Urothelium cell line (cell line): ENCODE measurements at regions not wholly inside any gene's neighbourhood (a gene's known extent, or its start where the extent isn't known, plus 50 kb on each side); places are given as distances from the start of the nearest gene placed in this dataset.
"Not testable (repeated sequence)": the region's sequence is repeated elsewhere in the genome, so short reads cannot be mapped to it uniquely, and the experiment has no call there.

Experiments used
- DNase-seq: peaks from one replicate; pipeline ENCODE4 v3.0.0; 2011; ENCODE audit warnings: low spot score, mixed read lengths
- FAIRE-seq: peaks from 2 replicates; lab custom pipeline; 2011; peaks lifted over from hg19 to GRCh38; lab: Jason Lieb, UNC

DNA sequence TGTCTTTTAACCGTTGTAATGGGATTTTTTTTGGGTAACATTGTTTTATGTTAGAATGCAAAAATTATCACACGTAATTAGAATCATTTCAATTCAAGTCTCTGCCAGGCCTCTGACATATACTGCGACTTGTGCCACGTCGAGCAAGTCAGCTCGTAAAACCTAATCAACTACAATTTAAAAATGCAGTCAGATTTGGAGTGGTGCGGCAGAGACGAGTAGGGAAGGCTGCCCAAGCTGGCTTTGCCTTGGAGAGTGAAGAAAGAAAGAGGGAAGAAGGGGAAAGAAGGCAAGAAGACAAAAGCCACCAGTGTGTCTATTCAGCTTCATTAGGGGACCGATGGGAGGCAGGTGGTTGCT lies 110.7 kb downstream of the MIAT start:
- DNase-seq, result no peak
- no peak for FAIRE-seq

DNA sequence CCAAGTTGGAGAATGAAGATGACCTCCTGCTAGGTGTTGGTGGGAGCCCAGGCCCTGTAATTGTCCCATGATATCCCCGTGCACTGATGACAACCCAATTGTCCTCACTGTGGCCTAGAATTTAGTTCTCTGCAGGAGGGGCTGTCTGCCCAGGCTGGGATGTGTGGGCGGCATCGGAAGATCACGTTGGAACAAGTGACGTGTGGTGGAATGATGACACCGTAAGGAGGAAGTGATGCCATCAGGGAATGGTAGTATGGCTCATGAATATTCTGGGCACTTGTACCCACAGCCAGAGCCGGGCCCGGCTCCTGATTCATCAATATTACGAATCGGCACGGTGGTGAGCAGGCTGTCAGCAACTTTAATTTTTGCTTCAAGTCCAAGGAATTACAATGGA lies 111.6 kb downstream of the MIAT start:
- peak; percentile 96 for FAIRE-seq
- no peak for DNase-seq

DNA sequence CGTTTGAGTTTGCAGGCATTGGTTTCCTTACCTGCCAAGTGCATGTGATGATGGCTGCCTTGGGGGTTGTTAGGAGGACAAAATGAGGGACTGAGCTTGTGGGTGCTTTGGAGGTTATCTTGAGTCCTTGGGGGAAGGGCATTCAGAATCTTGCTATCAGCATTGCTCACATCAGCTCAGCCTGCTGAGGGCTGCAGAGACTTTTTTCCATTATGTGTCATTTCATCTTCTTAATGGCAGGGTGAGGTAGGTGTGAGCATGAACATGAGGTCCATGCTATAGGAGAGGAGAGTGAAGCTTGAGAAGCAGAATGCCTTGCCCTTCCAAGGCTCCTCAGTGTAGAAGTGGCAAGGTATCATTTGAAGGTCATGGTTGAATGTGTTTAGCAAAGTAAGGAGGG lies 112.3 kb downstream of the MIAT start:
- no peak for FAIRE-seq
- DNase-seq, result no peak

DNA sequence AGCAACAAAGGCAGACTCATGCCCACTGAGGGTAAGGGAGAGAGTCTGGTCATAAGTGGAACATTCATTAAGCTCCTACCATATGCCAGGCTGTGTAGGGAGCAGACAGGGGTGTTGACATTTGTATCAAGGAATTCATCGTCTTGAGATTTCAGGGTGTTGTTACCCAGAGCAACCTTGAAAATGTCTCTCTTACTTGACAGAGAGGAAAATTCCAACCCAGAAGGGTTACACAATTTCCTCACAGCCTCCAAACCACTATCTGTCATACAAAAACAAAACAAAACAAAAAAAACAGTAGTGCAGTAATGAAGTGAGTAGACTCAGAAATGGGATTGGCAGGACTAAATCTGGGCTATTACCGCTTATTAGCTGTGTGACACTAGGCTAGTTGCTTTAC lies 113.2 kb downstream of the MIAT start:
- DNase-seq (no peak), FAIRE-seq (peak; percentile 67)

DNA sequence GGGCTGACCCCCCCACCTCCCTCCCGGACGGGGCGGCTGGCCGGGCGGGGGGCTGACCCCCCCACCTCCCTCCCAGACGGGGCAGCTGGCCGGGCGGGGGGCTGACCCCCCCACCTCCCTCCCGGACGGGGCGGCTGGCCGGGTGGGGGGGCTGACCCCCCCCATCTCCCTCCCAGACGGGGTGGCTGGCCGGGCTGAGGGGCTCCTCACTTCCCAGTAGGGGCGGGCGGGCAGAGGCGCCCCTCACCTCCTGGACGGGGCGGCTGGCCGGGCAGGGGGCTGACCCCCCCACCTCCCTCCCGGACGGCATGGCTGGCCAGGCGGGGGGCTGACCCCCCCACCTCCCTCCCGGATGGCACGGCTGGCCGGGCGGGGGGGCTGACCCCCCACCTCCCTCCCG lies 115.7 kb downstream of the MIAT start:
- DNase-seq, FAIRE-seq: not testable (repeated sequence)

DNA sequence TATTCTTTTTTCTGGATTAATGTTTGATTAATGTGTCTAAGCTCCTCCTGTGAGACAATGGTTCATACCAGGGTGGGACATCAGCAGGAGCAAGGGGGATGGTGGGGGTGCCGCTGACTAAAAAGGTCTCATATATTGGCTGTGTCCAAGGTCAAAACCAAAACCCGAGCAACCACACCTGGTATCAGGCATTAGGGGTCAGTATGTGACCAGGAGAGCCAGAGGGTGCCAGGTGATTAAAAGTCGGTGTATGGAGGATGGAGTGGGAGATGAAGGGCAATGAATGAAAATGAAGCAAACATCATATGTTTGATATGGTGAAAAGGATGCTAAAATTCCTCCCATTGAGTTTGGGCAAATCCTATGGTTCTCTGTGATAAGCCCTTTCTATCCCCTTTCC lies 118.0 kb downstream of the MIAT start:
- FAIRE-seq, result peak; percentile 93

DNA sequence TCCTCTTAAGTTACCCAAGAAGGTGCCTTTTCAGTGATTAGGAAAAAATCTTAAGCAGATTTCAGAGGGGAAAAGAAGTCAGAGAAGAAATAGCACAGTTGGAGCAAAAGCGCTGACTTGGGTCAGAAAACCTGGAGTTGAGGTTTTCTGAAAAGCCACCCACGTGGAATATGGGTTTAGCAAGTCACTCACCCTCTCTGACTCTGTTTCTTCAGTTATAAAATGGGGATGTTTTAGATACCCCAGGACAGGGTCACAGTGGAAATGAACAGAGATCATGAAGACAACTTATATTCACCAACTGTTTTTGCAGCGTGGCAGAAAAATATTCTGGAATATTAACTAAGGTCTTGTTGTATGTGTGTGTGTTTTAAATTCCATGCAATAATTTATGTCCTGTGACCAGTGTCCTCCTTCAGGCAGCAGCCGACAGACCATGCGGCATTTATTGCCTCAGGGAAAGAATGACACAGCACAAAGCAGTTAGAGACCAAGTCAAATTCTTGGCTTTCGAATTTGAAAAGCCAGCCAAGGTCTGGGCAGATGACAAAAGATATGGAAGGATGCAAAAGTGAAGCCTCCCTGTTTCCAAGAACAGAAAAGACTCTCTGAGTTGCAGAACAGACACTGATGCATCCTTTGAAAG lies 119.9 kb downstream of the MIAT start:
- FAIRE-seq (peak; percentile 83), DNase-seq (no peak)

More for the DNA sequence above, 118.0 kb downstream of the MIAT start:
- DNase-seq, result no peak

DNA sequence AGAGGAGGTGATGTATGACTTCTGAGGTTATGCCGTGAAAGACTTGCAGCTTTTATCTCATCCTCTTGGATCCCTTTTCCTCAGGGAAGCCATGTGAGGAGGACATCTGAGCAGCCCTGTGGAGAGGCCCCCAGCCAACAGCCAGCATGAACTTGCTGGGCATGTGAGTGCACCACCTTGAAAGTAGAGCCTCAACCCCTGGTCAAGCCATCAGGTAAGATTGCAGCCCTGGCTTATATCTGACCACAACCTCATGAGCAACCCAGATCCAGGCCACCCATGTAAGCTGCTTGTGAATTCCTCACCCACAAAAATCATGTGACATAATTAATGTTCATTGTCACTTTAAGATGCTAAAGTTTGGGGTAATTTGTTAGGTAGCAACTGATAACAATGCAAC lies 121.0 kb downstream of the MIAT start:
- DNase-seq (no peak), FAIRE-seq (peak; percentile 97)

DNA sequence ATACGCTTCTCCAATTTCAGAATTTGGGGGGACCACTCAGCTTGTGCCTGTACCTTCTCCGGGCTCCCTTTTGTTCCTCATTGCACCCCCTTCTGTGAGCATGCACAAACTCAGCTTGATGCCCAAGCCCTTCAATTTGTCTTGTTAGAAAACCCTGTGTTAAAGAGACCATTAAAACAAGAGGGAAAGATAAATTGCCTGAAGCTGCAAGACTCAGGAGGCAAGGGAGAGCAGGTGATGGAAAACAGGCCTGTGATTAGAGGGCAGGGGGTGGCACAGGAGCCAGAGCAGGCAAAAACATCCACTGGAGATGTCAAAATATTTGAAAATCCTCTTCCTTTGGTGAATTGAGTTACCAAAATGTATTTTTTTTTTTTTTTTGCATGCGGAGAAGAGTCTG lies 121.7 kb downstream of the MIAT start:
- FAIRE-seq (no peak), DNase-seq (no peak)

DNA sequence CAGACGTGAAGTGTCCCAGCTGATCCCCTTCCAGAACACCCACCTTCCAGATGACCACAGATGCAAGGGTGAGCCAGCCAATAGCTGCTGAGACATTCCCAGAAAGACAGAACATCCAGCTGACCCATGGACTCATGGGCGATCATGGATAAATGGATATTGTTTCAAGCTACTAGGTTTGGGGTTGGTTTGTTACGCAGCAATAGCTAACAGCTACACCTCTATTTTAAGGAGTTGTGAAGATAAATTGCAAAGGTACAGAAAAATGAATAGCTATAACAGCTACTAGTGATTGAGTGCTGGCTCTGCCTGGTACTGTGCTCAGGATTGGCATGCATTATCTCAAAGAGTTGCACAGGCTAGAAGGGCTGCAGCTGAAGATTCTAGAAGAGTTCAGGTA lies 122.5 kb downstream of the MIAT start:
- FAIRE-seq, result peak; percentile 96

DNA sequence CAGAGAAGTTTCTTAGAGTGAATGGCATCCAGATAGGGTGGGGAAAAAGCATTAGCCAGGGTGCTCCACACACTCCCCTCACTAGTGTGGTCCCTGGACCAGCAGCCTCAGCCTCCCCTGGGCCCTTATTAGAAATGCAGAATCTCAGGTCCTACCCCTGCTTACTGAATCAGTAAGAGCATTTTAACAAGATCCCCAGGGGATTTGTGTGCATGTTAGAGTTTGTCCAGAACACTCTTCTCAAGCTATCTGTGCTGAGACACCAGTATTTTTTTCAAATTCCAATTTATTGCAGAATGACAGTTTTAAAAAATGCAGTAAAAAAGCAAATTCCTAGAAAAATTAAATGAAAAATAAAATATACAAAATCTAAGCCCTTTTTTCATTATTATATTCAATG lies 123.1 kb downstream of the MIAT start:
- FAIRE-seq, result no peak
- no peak for DNase-seq

More for the DNA sequence above, 122.5 kb downstream of the MIAT start:
- DNase-seq, result no peak

DNA sequence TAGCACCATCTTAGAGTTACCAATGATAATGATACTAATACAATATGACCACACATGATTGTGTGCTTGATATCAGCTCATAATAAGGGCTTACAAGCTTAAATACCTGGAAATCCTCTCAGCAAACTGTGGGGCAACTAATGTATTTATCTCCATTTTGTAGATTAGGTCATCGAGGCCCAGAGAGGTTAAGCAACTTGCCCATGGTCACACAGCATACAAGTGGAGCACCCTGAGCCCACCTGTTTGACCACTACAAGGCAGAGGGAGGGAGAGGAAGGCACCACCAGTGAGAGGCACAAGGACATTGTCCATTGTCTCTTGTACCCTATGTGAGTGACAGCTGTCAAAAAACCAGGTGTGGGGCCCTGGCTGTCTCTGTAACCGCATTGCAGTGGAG lies 123.7 kb downstream of the MIAT start:
- no peak for DNase-seq

DNA sequence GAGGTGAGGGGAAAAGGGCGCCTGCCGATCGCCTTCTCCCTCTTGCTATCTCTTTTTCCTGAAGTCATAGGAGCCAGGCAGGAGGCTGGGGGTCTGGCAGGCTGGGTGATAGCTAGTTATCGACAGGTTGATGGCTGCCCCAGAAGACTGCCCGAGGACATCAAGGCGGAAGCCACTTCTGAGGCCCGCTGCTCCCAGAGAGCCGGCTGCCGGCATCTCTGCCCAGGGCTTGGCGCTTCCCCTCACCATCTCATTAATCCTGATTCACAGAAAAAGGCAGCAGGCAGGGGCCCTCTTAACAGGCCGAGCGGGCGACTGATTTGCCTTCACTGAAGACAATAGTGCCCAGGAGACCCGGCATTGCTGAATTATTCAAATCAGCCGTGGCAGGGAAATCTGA lies 124.2 kb downstream of the MIAT start:
- no peak for DNase-seq
- FAIRE-seq, result no peak

More for the DNA sequence above, 123.7 kb downstream of the MIAT start:
- FAIRE-seq, result peak; percentile 80

DNA sequence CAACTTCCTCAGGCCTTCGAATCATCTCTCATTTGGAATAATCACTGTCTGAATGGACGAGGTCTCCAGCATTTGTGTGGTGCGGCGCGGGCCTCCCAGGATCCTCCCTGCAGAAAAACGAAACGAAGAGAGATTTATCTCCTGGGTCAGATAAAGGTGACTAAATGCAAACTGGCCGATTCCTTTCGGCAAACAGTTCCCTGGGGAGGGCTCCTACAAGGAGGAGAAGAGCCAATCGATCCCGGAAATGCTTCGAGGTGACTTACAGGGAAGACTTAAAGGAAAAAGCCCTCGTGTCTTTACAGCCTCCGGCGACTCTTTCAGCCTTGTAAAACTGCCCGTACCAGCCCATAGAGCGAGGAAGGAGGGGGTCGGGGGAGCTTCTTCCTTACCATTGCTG lies 126.5 kb downstream of the MIAT start:
- FAIRE-seq (peak; percentile 75), DNase-seq (no peak)

DNA sequence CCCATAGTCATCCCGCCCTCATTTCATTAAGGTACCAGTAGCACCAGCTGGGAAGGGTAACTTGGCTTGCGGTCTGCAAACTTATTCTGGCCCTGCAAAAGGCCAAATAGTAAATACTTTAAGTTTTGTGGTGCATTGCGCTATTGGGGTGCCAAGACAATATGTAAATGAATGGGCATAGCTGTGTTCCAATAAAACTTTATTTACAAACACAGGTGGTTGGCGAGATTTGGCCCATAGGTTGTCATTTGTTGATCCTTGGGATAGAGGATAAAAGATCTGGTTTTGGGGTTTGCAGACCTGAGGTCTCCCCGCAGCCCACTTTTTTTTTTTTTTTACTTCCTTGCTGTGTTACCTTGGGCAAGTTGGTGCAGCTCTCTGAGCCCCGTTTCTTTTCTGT lies 127.4 kb downstream of the MIAT start:
- peak; percentile 79 for FAIRE-seq
- DNase-seq, result no peak

DNA sequence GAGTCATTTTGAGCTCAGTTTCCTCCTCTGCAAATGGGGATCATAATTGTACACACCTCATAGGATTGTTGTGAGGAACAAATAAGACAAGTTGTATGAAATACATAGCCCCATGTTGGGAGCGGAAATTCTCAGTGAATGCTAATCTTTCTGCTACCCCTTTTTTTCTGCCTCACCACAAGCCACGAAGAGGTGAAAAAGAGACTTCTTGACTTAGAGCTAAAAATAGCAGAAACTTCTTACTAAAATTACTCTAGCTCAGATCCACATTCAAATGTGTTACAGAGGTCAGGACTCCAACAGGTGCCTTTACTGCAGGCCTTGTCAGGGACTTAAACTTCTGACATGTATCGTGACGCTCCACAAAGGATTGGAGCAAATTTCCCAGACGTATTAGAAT lies 128.5 kb downstream of the MIAT start:
- no peak for DNase-seq
- no peak for FAIRE-seq

DNA sequence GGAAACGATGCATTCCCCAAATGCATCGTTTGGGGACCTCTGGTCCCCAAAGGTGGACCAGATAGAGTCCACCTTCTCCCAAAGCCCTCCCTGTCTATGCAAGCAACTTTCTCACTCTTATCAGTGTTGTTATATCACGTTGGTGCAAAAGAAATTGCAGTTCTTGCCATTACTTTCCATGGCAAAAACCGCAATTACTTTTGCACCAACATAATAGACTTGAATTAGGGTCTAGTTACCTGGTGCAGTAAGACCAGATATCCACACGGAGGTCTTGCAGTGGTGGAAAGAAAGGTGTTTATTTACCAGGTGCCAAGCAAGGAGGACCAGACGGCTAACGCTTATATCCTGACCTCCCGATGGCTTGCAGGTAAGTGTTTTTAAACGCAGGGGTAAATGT lies 129.0 kb downstream of the MIAT start:
- DNase-seq, result no peak
- peak; percentile 13 for FAIRE-seq

DNA sequence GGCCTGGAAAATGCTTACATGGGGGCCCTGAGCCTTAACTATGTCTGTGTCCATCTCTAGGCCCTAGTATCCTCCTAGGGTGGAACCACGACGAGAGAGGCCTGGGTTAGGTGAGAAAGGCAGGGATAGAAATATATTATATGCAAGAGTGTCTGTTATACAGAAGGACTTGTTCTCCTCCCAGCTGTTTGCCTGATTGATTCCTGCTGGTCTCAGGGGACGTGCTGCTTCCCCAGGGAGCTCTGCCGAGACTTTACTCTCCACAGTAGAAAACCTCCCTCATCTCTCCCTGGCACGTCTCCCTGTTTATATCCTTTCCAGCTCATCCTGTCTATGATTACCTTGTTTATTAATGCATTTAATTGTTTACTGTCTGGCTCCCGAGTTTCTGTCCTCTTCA lies 132.6 kb downstream of the MIAT start:
- DNase-seq (no peak), FAIRE-seq (no peak)

DNA sequence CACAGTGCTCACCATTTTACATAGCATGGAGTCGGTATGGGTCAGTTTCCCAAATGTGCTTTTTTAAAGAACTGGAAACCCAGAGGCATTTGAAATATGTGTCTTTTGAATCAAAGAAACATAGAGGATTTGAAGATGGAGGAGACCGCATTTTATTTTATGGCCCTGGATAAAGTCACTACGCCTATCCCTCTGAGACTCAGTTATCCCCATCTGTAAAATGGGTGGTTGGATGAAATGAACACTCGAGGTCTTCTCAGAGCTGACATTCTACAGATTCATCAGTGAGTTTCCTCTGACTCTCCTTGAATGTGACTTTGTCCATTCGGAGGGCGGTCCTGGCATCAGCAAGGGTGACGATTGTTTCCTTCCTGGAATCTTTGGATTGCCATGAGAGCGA lies 135.1 kb downstream of the MIAT start:
- DNase-seq (no peak), FAIRE-seq (peak; percentile 13)

DNA sequence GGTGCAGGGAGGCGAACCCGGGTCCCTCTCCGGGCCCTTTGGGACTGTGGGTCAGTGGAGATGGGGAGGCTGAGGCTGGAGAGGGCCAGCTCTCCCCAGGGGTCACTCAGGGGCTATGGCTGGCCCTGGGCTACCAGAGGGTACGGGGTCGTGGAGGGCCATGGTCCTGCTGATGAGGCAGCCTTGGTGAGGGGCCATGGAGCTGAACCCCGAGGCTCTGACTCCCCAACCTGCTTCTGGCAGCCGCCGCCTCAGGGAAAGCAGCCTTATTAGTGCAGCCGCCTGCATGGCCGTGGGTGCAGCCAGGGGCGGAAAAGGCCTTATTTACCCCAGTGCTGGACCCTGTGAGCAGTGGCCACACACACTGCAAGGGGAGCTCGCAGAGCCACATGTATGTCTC lies 139.4 kb downstream of the MIAT start:
- no peak for FAIRE-seq
- no peak for DNase-seq

DNA sequence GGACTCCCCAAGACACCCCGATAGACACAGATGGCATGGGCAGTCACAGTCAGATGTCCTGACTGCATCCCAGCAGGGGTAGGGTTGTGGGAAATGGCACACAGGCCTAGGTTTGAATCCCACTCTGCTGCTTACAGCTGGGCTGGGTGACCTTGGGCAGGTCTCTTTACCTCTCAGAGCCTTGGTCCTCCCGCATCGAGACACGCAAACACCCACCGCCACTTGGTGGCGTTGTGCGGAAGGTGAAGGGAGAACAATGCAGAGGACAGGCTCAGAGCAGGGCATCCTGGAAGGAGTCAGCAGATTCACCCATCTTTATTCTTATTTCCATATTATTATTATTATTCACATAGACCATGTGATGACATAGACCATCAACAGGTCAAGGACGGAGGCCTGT lies 140.5 kb downstream of the MIAT start:
- FAIRE-seq (peak; percentile 99), DNase-seq (peak; percentile 68)

DNA sequence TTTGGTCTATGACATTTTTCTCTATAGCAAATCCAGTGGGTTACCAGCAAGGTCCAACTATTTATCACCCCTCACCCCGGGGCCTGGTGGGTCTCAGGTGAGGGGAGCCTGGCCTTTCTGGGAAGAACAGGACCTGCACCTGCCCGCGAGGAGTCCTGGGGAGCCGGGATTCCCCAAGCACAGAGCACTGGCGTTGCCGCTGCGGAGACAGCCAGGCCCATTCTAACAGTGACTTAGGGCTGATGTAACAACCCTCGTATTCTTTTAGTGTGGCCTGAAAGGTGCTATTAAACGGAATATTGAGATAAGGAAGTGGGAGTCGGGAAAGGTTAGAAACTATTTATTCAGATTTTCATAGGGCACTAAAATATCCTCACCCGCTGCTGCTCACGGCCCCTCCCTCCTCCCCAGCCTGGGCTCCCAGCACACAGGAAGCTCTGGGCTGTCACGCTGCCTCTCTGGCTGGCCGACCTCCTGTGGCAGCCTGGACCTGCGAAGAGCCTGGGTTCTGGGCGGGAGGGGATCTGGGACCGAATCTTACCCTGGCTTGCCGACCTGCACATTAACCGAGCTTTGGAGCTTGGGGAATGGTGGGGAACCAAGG lies 141.2 kb downstream of the MIAT start:
- DNase-seq (no peak), FAIRE-seq (no peak)

DNA sequence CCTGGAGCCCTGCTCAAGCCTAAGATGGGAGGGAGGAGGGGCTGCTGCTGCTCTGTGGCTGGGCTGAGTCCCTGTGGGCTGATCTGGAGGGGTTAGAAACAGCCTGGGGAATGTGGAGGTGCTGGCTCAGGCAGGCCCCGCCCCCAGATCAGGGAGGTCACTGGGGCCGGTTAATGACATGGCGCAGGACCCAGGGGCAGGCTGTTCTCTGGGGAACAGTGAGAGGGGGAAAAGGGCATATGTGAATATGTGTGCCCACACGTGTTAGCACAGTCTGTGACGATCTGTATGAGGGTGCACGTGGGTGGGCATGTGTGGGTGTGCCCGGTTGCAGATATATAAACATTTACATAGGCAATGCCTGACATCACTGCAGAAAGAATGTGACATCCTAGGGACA lies 143.5 kb downstream of the MIAT start:
- DNase-seq, result peak; percentile 71
- peak; percentile 98 for FAIRE-seq
